ENCODE measurements at regions not wholly inside any gene's neighbourhood (a gene's known extent, or its start where the extent isn't known, plus 50 kb on each side); places are given as distances from the start of the nearest gene placed in this dataset.

GRCh38 chr6:138692058-138692977 is 81.3 kb upstream of the CCDC28A start (continued):
- TF ChIP-seq ZBTB40 (IDR thresholded peaks at IDR 0.05) (no peak), ZBTB40 (CRISPR knock-in tag; IDR thresholded peaks at IDR 0.05) (no peak), KIAA2018 (CRISPR knock-in tag; IDR thresholded peaks at IDR 0.05; ENCODE audit: borderline replicate concordance) (no peak), ZNF639 (CRISPR knock-in tag; conservative IDR thresholded peaks at IDR 0.05) (0 out of 2 replicates have a peak, but pooled peaks have one; percentile 26), ZNF205 (CRISPR knock-in tag; IDR thresholded peaks at IDR 0.05) (0 out of 2 replicates have a peak, but pooled peaks have one; percentile 27), MED8 (CRISPR knock-in tag; IDR thresholded peaks at IDR 0.05; ENCODE audit: insufficient replicate concordance) (peak; percentile 27)
